ENCODE measurements at regions not wholly inside any gene's neighbourhood (a gene's known extent, or its start where the extent isn't known, plus 50 kb on each side); places are given as distances from the start of the nearest gene placed in this dataset.

DNA sequence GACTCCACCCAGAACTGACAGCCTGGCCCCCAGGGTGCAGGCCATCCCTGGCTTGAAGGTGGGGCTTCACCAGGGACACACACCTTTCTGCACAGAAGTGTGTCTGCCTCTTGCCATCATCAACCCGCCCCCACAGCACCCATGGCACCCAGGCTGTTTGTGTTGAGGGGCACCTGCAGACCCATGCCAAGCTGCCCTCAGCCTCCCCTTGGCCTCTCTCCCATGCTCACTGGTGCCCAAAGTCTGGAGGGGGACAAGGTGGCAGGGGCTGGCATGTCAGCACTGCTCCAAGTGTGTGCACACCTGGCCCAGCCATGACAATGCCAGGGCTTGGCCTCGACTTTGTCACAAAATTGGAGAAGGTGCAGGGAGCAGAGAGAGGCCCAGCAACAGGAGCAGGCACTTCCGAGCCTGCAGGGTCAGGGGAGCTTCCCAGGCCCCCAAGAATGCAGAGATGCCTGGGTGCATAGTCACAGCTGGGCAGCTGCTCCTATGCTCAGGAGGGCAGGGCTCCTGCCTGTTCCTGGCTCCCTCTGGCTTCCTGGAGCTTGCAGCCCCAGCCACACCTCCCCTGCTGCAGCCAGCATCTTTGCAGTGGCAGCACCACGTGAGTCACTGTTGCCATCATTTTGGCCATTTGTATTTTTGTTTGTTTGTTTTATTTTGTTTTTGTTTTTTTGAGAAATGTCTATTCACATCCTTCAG lies 280.6 kb upstream of the UBE2E3 start:
- TF ChIP-seq CTCF (IDR thresholded peaks at IDR 0.05), result no peak
- no peak for TF ChIP-seq POLR2A (IDR thresholded peaks at IDR 0.05)

Data from right lobe of liver (tissue), 4 donors.